ENCODE measurements at regions not wholly inside any gene's neighbourhood (a gene's known extent, or its start where the extent isn't known, plus 50 kb on each side); places are given as distances from the start of the nearest gene placed in this dataset.
A peak's percentile ranks its signal among the peaks of the same experiment; 100 is the strongest.

DNA sequence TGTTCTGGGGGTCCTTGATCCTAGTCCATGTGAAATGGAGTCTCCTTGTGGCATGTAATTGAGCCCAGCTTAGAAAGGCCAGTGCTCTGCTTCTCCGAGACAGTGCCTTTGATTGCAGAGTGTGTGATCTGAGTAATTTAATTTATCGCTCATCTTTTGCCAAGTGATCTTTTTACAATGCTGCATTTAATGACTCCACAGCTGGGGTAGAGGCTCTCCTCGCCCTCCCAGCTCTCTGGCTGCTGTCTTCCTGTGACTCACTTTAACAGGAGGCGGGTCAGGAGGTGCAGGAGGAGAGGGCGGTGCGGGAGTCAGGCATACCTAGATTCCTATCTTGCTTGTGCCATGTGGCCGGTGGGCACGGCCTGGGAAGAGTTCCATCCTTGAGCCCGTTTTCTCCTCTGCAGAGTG lies 113.4 kb upstream of the FOXF1 start:
- H3K9me3 Mint-ChIP-seq (ENCODE audit: unreplicated experiment): peaks cover 3% of the 10 kb centered on the region
- Histone ChIP-seq H3K4me2 (ENCODE audit: low read length) (peak overlapping the region; percentile 74), H3K9ac (ENCODE audit: low read length) (peak overlapping the region; percentile 64), H3K9me3 (ENCODE audit: insufficient read depth, low read depth, low read length) (no peaks in the 10 kb centered on the region), H3K36me3 (ENCODE audit: insufficient read depth, low read length) (no peaks in the 10 kb centered on the region), H3K4me1 (ENCODE audit: insufficient read depth, low read length) (peaks cover 31% of the 10 kb centered on the region), H3K27me3 (ENCODE audit: insufficient read depth, low read length) (no peaks in the 10 kb centered on the region), H3K27ac (ENCODE audit: low read depth, low read length) (peak overlapping the region; percentile 81), H3K4me3 (ENCODE audit: insufficient read depth, low read depth, low read length) (no peak overlapping the region), H3K79me2 (ENCODE audit: insufficient read depth, low read length) (no peaks in the 10 kb centered on the region), H2AFZ (ENCODE audit: low read depth, low read length) (peak overlapping the region; percentile 65), H4K20me1 (ENCODE audit: insufficient read depth, low read length) (no peaks in the 10 kb centered on the region)
- no peaks in the 10 kb centered on the region for H3K36me3 Mint-ChIP-seq (ENCODE audit: low read depth, unreplicated experiment)
- FAIRE-seq (peak; percentile 93), DNase-seq (ENCODE audit: low read depth) (peak; percentile 93)
- H3K4me1 Mint-ChIP-seq (ENCODE audit: low read depth, unreplicated experiment): peaks cover 28% of the 10 kb centered on the region
- H3K4me3 Mint-ChIP-seq (ENCODE audit: unreplicated experiment): no peak overlapping the region
- H3K27me3 Mint-ChIP-seq (ENCODE audit: low read depth, unreplicated experiment): peaks cover 7% of the 10 kb centered on the region
- TF ChIP-seq EZH2 (IDR thresholded peaks at IDR 0.05; ENCODE audit: insufficient read depth, low read length): no peak
- no peak for TF ChIP-seq CTCF (IDR thresholded peaks at IDR 0.05; ENCODE audit: insufficient read depth, low read depth, low read length)
- peak overlapping the region; percentile 50 for H3K27ac Mint-ChIP-seq (ENCODE audit: unreplicated experiment)

DNA sequence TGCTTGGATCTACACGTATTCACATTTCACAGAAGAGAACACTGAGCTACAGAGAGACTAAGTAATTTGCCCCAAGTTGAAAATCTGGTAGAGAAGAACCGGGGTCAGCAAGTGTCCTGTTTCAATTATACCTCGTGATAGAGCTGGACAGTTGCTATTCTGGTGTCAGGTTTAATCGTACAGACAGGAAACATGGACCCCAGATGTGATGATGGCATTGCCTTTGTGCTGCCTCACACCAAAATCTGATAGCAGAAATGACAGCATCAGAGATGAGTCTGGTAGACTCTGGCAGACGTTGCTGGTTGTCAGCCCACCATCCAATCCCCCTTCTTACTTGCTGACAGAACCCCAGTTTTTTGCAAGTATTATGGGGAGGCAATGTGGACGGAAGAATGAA lies 112.1 kb upstream of the FOXF1 start:
- no peaks in the 10 kb centered on the region for H3K27me3 ChIP-seq (ENCODE audit: insufficient read depth, low read length)
- H3K79me2 ChIP-seq (ENCODE audit: insufficient read depth, low read length): no peaks in the 10 kb centered on the region
- FAIRE-seq (no peak), DNase-seq (ENCODE audit: low read depth) (peak; percentile 30)
- no peak overlapping the region for H3K27ac Mint-ChIP-seq (ENCODE audit: unreplicated experiment)
- H3K4me1 Mint-ChIP-seq (ENCODE audit: low read depth, unreplicated experiment): peaks cover 22% of the 10 kb centered on the region
- H3K27ac ChIP-seq (ENCODE audit: low read depth, low read length): no peak overlapping the region
- H3K9me3 Mint-ChIP-seq (ENCODE audit: unreplicated experiment): peaks cover 5% of the 10 kb centered on the region
- H3K4me2 ChIP-seq (ENCODE audit: low read length): peak overlapping the region; percentile 1
- TF ChIP-seq CTCF (IDR thresholded peaks at IDR 0.05; ENCODE audit: insufficient read depth, low read depth, low read length) (no peak), EZH2 (IDR thresholded peaks at IDR 0.05; ENCODE audit: insufficient read depth, low read length) (no peak)
- peaks cover 14% of the 10 kb centered on the region for H3K27me3 Mint-ChIP-seq (ENCODE audit: low read depth, unreplicated experiment)
- no peaks in the 10 kb centered on the region for H3K36me3 Mint-ChIP-seq (ENCODE audit: low read depth, unreplicated experiment)
- H3K4me3 ChIP-seq (ENCODE audit: insufficient read depth, low read depth, low read length): no peak overlapping the region
- no peaks in the 10 kb centered on the region for H3K9me3 ChIP-seq (ENCODE audit: insufficient read depth, low read depth, low read length)
- H2AFZ ChIP-seq (ENCODE audit: low read depth, low read length): no peak overlapping the region
- no peak overlapping the region for H3K9ac ChIP-seq (ENCODE audit: low read length)
- H3K36me3 ChIP-seq (ENCODE audit: insufficient read depth, low read length): no peaks in the 10 kb centered on the region
- H4K20me1 ChIP-seq (ENCODE audit: insufficient read depth, low read length): no peaks in the 10 kb centered on the region
- H3K4me1 ChIP-seq (ENCODE audit: insufficient read depth, low read length): peaks cover 19% of the 10 kb centered on the region
- no peak overlapping the region for H3K4me3 Mint-ChIP-seq (ENCODE audit: unreplicated experiment)

- Histone ChIP-seq H2AFZ (ENCODE audit: low read depth, low read length) (no peak overlapping the region), H3K79me2 (ENCODE audit: insufficient read depth, low read length) (no peaks in the 10 kb centered on the region), H3K4me1 (ENCODE audit: insufficient read depth, low read length) (peaks cover 19% of the 10 kb centered on the region), H3K9me3 (ENCODE audit: insufficient read depth, low read depth, low read length) (no peaks in the 10 kb centered on the region), H3K36me3 (ENCODE audit: insufficient read depth, low read length) (no peaks in the 10 kb centered on the region), H3K4me2 (ENCODE audit: low read length) (peak overlapping the region; percentile 1), H3K4me3 (ENCODE audit: insufficient read depth, low read depth, low read length) (no peak overlapping the region), H3K27ac (ENCODE audit: low read depth, low read length) (no peak overlapping the region), H3K9ac (ENCODE audit: low read length) (no peak overlapping the region), H4K20me1 (ENCODE audit: insufficient read depth, low read length) (no peaks in the 10 kb centered on the region), H3K27me3 (ENCODE audit: insufficient read depth, low read length) (no peaks in the 10 kb centered on the region)
- H3K4me3 Mint-ChIP-seq (ENCODE audit: unreplicated experiment): no peak overlapping the region
- H3K27me3 Mint-ChIP-seq (ENCODE audit: low read depth, unreplicated experiment): peaks cover 14% of the 10 kb centered on the region
- no peak overlapping the region for H3K27ac Mint-ChIP-seq (ENCODE audit: unreplicated experiment)
- peaks cover 5% of the 10 kb centered on the region for H3K9me3 Mint-ChIP-seq (ENCODE audit: unreplicated experiment)
- peak; percentile 88 for DNase-seq (ENCODE audit: low read depth)
- no peaks in the 10 kb centered on the region for H3K36me3 Mint-ChIP-seq (ENCODE audit: low read depth, unreplicated experiment)
- TF ChIP-seq EZH2 (IDR thresholded peaks at IDR 0.05; ENCODE audit: insufficient read depth, low read length): no peak
- TF ChIP-seq CTCF (IDR thresholded peaks at IDR 0.05; ENCODE audit: insufficient read depth, low read depth, low read length): no peak
- peak; percentile 74 for FAIRE-seq
- peaks cover 25% of the 10 kb centered on the region for H3K4me1 Mint-ChIP-seq (ENCODE audit: low read depth, unreplicated experiment)
These were observed 111.7 kb upstream of the FOXF1 start for GRCh38 chr16:86398622-86399021.

Measured in astrocyte (in vitro differentiated cells and primary cell).